Naive thymus-derived CD4-positive, alpha-beta T cell (primary cell): ENCODE measurements at regions not wholly inside any gene's neighbourhood (a gene's known extent, or its start where the extent isn't known, plus 50 kb on each side); places are given as distances from the start of the nearest gene placed in this dataset.

Experiments used
- ATAC-seq: fragments of 150-1000 bp; cut with Tn5 transposase; 2 replicates; pipeline ENCODE4 v1.10.0; 2021; ENCODE audit warnings: mild to moderate bottlenecking, moderate library complexity
- CTCF ChIA-PET: fragments of 350-600 bp; sonication (Branson Sonifier 250); formaldehyde crosslinking; loops from one replicate; lab custom pipeline; 2021; ENCODE audit warnings: antibody characterized with exemption; lab: Charles Lee
- POLR2A ChIA-PET: fragments of 350-600 bp; sonication (Branson Sonifier 250); formaldehyde crosslinking; loops from one replicate; lab custom pipeline; 2021; ENCODE audit warnings: antibody characterized with exemption, inconsistent platforms; lab: Charles Lee
- DNase-seq, 9 donors: peaks; one replicate each; pipeline versions ENCODE4 v3.0.0 to v3.0.0-alpha.2; 2020 to 2022; ENCODE audit warnings: mixed read lengths in 1 of 9
- H3K27ac ChIP-seq: one replicate; pipeline ENCODE4 v1.7.0; 2013; ENCODE audit warnings: mild to moderate bottlenecking, low read depth, low read length, moderate library complexity
- H3K27me3 ChIP-seq, 2 donors: one replicate each; pipeline ENCODE4 v1.7.0; 2013; ENCODE audit warnings: low read length in 2 of 2, mild to moderate bottlenecking in 2 of 2, moderate library complexity in 2 of 2; ENCODE audit not compliant: control insufficient read depth in 2 of 2, insufficient read depth in 2 of 2
- H3K36me3 ChIP-seq, 3 experiments: 1 replicate in 2 of 3; 2 replicates in 1 of 3; pipeline ENCODE4 v1.7.0; 2013; ENCODE audit warnings: low read length in 3 of 3, mild to moderate bottlenecking in 3 of 3, moderate library complexity in 1 of 3; ENCODE audit not compliant: insufficient read depth in 3 of 3, control insufficient read depth in 2 of 3
- H3K4me1 ChIP-seq, 2 donors: one replicate each; pipeline ENCODE4 v1.7.0; 2013; ENCODE audit warnings: low read length in 2 of 2, mild to moderate bottlenecking in 2 of 2, moderate library complexity in 1 of 2; ENCODE audit not compliant: control insufficient read depth in 2 of 2, insufficient read depth in 2 of 2
- H3K4me3 ChIP-seq: 2 replicates; pipeline ENCODE4 v1.7.0; 2013; ENCODE audit warnings: mild to moderate bottlenecking, low read length
- H3K9me3 ChIP-seq, 3 experiments: 1 replicate in 2 of 3; 2 replicates in 1 of 3; pipeline ENCODE4 v1.7.0; 2013; ENCODE audit warnings: low read length in 3 of 3; ENCODE audit not compliant: control insufficient read depth in 2 of 3
- H3K27ac Mint-ChIP-seq, 9 donors: one replicate each; pipeline ENCODE4 v1.8.0; 2020 to 2022; ENCODE audit warnings: mixed read lengths in 9 of 9, mild to moderate bottlenecking in 8 of 9, moderate library complexity in 5 of 9, inconsistent platforms in 2 of 9
- H3K27me3 Mint-ChIP-seq, 5 donors: one replicate each; pipeline ENCODE4 v1.8.0; 2021 to 2022; ENCODE audit warnings: mixed read lengths in 5 of 5, mild to moderate bottlenecking in 1 of 5
- H3K36me3 Mint-ChIP-seq, 5 donors: one replicate each; pipeline ENCODE4 v1.8.0; 2020 to 2022; ENCODE audit warnings: mixed read lengths in 5 of 5, mild to moderate bottlenecking in 3 of 5, inconsistent platforms in 1 of 5
- H3K4me1 Mint-ChIP-seq, 7 donors: one replicate each; pipeline ENCODE4 v1.8.0; 2020 to 2022; ENCODE audit warnings: mixed read lengths in 7 of 7, mild to moderate bottlenecking in 3 of 7, inconsistent platforms in 1 of 7
- H3K4me3 Mint-ChIP-seq, 10 donors: one replicate each; pipeline ENCODE4 v1.8.0; 2020 to 2022; ENCODE audit warnings: mild to moderate bottlenecking in 10 of 10, mixed read lengths in 10 of 10, moderate library complexity in 6 of 10, inconsistent platforms in 2 of 10
- H3K9me3 Mint-ChIP-seq, 11 donors: one replicate each; pipeline ENCODE4 v1.8.0; 2020 to 2022; ENCODE audit warnings: mixed read lengths in 11 of 11, mild to moderate bottlenecking in 4 of 11, inconsistent platforms in 1 of 11, moderate library complexity in 1 of 11
- intact Hi-C, 2 donors: fragments of 100-400 bp; cut with micrococcal nuclease; formaldehyde crosslinking; loops; one replicate each; pipeline ENCODE4 v1.15.1; 2023

- H3K4me3 ChIP-seq: no peak overlapping the region
- H3K27ac Mint-ChIP-seq: no peak overlapping the region
- intact Hi-C loops: no loop called here
- H3K36me3 ChIP-seq: no peaks in the 10 kb centered on the region
- no peak for DNase-seq
- ChIA-PET CTCF (no interaction called here), POLR2A (no interaction called here)
- no peaks in the 10 kb centered on the region for H3K27me3 ChIP-seq
- H3K27ac ChIP-seq: no peak overlapping the region
- no peaks in the 10 kb centered on the region for H3K4me1 ChIP-seq
- no peak overlapping the region for H3K4me3 Mint-ChIP-seq
- ATAC-seq: no peak
- no peaks in the 10 kb centered on the region for H3K36me3 Mint-ChIP-seq
- H3K27me3 Mint-ChIP-seq: peaks cover 0 to 5% (median 0%) of the 10 kb centered on the region in 5 donors
- no peaks in the 10 kb centered on the region for H3K4me1 Mint-ChIP-seq
- peaks cover 1 to 16% (median 9%) of the 10 kb centered on the region in 11 donors for H3K9me3 Mint-ChIP-seq
- H3K9me3 ChIP-seq: no peaks in the 10 kb centered on the region
These were observed 794.9 kb upstream of the SOX9 start for GRCh38 chr17:71325886-71326285.

- Histone ChIP-seq H3K27me3 (no peaks in the 10 kb centered on the region), H3K36me3 (no peaks in the 10 kb centered on the region), H3K9me3 (no peaks in the 10 kb centered on the region), H3K27ac (no peak overlapping the region), H3K4me1 (no peaks in the 10 kb centered on the region), H3K4me3 (no peak overlapping the region)
- Mint-ChIP-seq H3K27ac (no peak overlapping the region), H3K4me3 (no peak overlapping the region), H3K36me3 (no peaks in the 10 kb centered on the region), H3K9me3 (peaks cover 1 to 16% (median 9%) of the 10 kb centered on the region in 11 donors), H3K4me1 (no peaks in the 10 kb centered on the region), H3K27me3 (peaks cover 0 to 5% (median 0%) of the 10 kb centered on the region in 5 donors)
- no peak for DNase-seq
- POLR2A ChIA-PET: no interaction called here
- CTCF ChIA-PET: no interaction called here
- intact Hi-C loops: no loop called here
- ATAC-seq: no peak
These were observed 793.3 kb upstream of the SOX9 start for GRCh38 chr17:71327376-71328059.

GRCh38 chr17:71329310-71330098 is 791.3 kb upstream of the SOX9 start:
- no peaks in the 10 kb centered on the region for H3K4me1 ChIP-seq
- DNase-seq (no peak), ATAC-seq (no peak)
- H3K27ac Mint-ChIP-seq: no peak overlapping the region
- H3K36me3 Mint-ChIP-seq: no peaks in the 10 kb centered on the region
- CTCF ChIA-PET: no interaction called here
- no peak overlapping the region for H3K4me3 Mint-ChIP-seq
- H3K27me3 Mint-ChIP-seq: peaks cover 0 to 5% (median 0%) of the 10 kb centered on the region in 5 donors
- no peaks in the 10 kb centered on the region for H3K9me3 ChIP-seq
- H3K27me3 ChIP-seq: no peaks in the 10 kb centered on the region
- H3K4me1 Mint-ChIP-seq: no peaks in the 10 kb centered on the region
- intact Hi-C loops: no loop called here
- H3K27ac ChIP-seq: no peak overlapping the region
- POLR2A ChIA-PET: no interaction called here
- H3K4me3 ChIP-seq: no peak overlapping the region
- peaks cover 0 to 16% (median 6%) of the 10 kb centered on the region in 11 donors for H3K9me3 Mint-ChIP-seq
- no peaks in the 10 kb centered on the region for H3K36me3 ChIP-seq

- Mint-ChIP-seq H3K27me3 (peaks cover 0 to 5% (median 0%) of the 10 kb centered on the region in 5 donors), H3K36me3 (no peaks in the 10 kb centered on the region), H3K4me1 (no peaks in the 10 kb centered on the region), H3K9me3 (peaks cover 0 to 16% (median 5%) of the 10 kb centered on the region in 11 donors), H3K4me3 (no peak overlapping the region), H3K27ac (no peak overlapping the region)
- POLR2A ChIA-PET: no interaction called here
- no peaks in the 10 kb centered on the region for H3K27me3 ChIP-seq
- no peak for DNase-seq
- ATAC-seq: no peak
- no peaks in the 10 kb centered on the region for H3K36me3 ChIP-seq
- intact Hi-C loops: no loop called here
- H3K9me3 ChIP-seq: no peaks in the 10 kb centered on the region
- CTCF ChIA-PET: no interaction called here
- H3K27ac ChIP-seq: no peak overlapping the region
- no peaks in the 10 kb centered on the region for H3K4me1 ChIP-seq
- H3K4me3 ChIP-seq: no peak overlapping the region
These were observed 790.8 kb upstream of the SOX9 start for GRCh38 chr17:71330099-71330375.

- Mint-ChIP-seq H3K4me1 (no peaks in the 10 kb centered on the region), H3K36me3 (no peaks in the 10 kb centered on the region), H3K9me3 (peaks cover 0 to 15% (median 4%) of the 10 kb centered on the region in 11 donors), H3K27me3 (peaks cover 0 to 5% (median 0%) of the 10 kb centered on the region in 5 donors), H3K27ac (no peak overlapping the region), H3K4me3 (no peak overlapping the region)
- Histone ChIP-seq H3K9me3 (no peaks in the 10 kb centered on the region), H3K4me1 (no peaks in the 10 kb centered on the region), H3K4me3 (no peak overlapping the region), H3K36me3 (no peaks in the 10 kb centered on the region), H3K27me3 (no peaks in the 10 kb centered on the region), H3K27ac (no peak overlapping the region)
- intact Hi-C loops: no loop called here
- DNase-seq: no peak
- CTCF ChIA-PET: no interaction called here
- no peak for ATAC-seq
- POLR2A ChIA-PET: no interaction called here
These were observed 789.0 kb upstream of the SOX9 start for GRCh38 chr17:71331754-71332325.

- ATAC-seq (no peak), DNase-seq (no peak)
- Mint-ChIP-seq H3K4me1 (no peaks in the 10 kb centered on the region), H3K27me3 (no peaks in the 10 kb centered on the region), H3K4me3 (no peak overlapping the region), H3K36me3 (no peaks in the 10 kb centered on the region), H3K27ac (no peak overlapping the region), H3K9me3 (peaks cover 0 to 9% (median 0%) of the 10 kb centered on the region in 11 donors)
- Histone ChIP-seq H3K4me1 (no peaks in the 10 kb centered on the region), H3K27ac (no peak overlapping the region), H3K36me3 (no peaks in the 10 kb centered on the region), H3K27me3 (no peaks in the 10 kb centered on the region), H3K9me3 (no peaks in the 10 kb centered on the region), H3K4me3 (no peak overlapping the region)
- intact Hi-C loops: no loop called here
- POLR2A ChIA-PET: no interaction called here
- CTCF ChIA-PET: no interaction called here
These were observed 786.6 kb upstream of the SOX9 start for GRCh38 chr17:71334048-71334751.
